Naive thymus-derived CD4-positive, alpha-beta T cell (primary cell): ENCODE measurements at regions not wholly inside any gene's neighbourhood (a gene's known extent, or its start where the extent isn't known, plus 50 kb on each side); places are given as distances from the start of the nearest gene placed in this dataset.

Experiments
- ATAC-seq: fragments of 150-1000 bp; cut with Tn5 transposase; 2 replicates; pipeline ENCODE4 v1.10.0; 2021; ENCODE audit warnings: mild to moderate bottlenecking, moderate library complexity
- CTCF ChIA-PET: fragments of 350-600 bp; sonication (Branson Sonifier 250); formaldehyde crosslinking; loops from one replicate; lab custom pipeline; 2021; ENCODE audit warnings: antibody characterized with exemption; lab: Charles Lee
- POLR2A ChIA-PET: fragments of 350-600 bp; sonication (Branson Sonifier 250); formaldehyde crosslinking; loops from one replicate; lab custom pipeline; 2021; ENCODE audit warnings: antibody characterized with exemption, inconsistent platforms; lab: Charles Lee
- DNase-seq, 9 donors: peaks; one replicate each; pipeline versions ENCODE4 v3.0.0 to v3.0.0-alpha.2; 2020 to 2022; ENCODE audit warnings: mixed read lengths in 1 of 9
- H3K27ac ChIP-seq: one replicate; pipeline ENCODE4 v1.7.0; 2013; ENCODE audit warnings: mild to moderate bottlenecking, low read depth, low read length, moderate library complexity
- H3K27me3 ChIP-seq, 2 donors: one replicate each; pipeline ENCODE4 v1.7.0; 2013; ENCODE audit warnings: low read length in 2 of 2, mild to moderate bottlenecking in 2 of 2, moderate library complexity in 2 of 2; ENCODE audit not compliant: control insufficient read depth in 2 of 2, insufficient read depth in 2 of 2
- H3K36me3 ChIP-seq, 3 experiments: 1 replicate in 2 of 3; 2 replicates in 1 of 3; pipeline ENCODE4 v1.7.0; 2013; ENCODE audit warnings: low read length in 3 of 3, mild to moderate bottlenecking in 3 of 3, moderate library complexity in 1 of 3; ENCODE audit not compliant: insufficient read depth in 3 of 3, control insufficient read depth in 2 of 3
- H3K4me1 ChIP-seq, 2 donors: one replicate each; pipeline ENCODE4 v1.7.0; 2013; ENCODE audit warnings: low read length in 2 of 2, mild to moderate bottlenecking in 2 of 2, moderate library complexity in 1 of 2; ENCODE audit not compliant: control insufficient read depth in 2 of 2, insufficient read depth in 2 of 2
- H3K4me3 ChIP-seq: 2 replicates; pipeline ENCODE4 v1.7.0; 2013; ENCODE audit warnings: mild to moderate bottlenecking, low read length
- H3K9me3 ChIP-seq, 3 experiments: 1 replicate in 2 of 3; 2 replicates in 1 of 3; pipeline ENCODE4 v1.7.0; 2013; ENCODE audit warnings: low read length in 3 of 3; ENCODE audit not compliant: control insufficient read depth in 2 of 3
- H3K27ac Mint-ChIP-seq, 9 donors: one replicate each; pipeline ENCODE4 v1.8.0; 2020 to 2022; ENCODE audit warnings: mixed read lengths in 9 of 9, mild to moderate bottlenecking in 8 of 9, moderate library complexity in 5 of 9, inconsistent platforms in 2 of 9
- H3K27me3 Mint-ChIP-seq, 5 donors: one replicate each; pipeline ENCODE4 v1.8.0; 2021 to 2022; ENCODE audit warnings: mixed read lengths in 5 of 5, mild to moderate bottlenecking in 1 of 5
- H3K36me3 Mint-ChIP-seq, 5 donors: one replicate each; pipeline ENCODE4 v1.8.0; 2020 to 2022; ENCODE audit warnings: mixed read lengths in 5 of 5, mild to moderate bottlenecking in 3 of 5, inconsistent platforms in 1 of 5
- H3K4me1 Mint-ChIP-seq, 7 donors: one replicate each; pipeline ENCODE4 v1.8.0; 2020 to 2022; ENCODE audit warnings: mixed read lengths in 7 of 7, mild to moderate bottlenecking in 3 of 7, inconsistent platforms in 1 of 7
- H3K4me3 Mint-ChIP-seq, 10 donors: one replicate each; pipeline ENCODE4 v1.8.0; 2020 to 2022; ENCODE audit warnings: mild to moderate bottlenecking in 10 of 10, mixed read lengths in 10 of 10, moderate library complexity in 6 of 10, inconsistent platforms in 2 of 10
- H3K9me3 Mint-ChIP-seq, 11 donors: one replicate each; pipeline ENCODE4 v1.8.0; 2020 to 2022; ENCODE audit warnings: mixed read lengths in 11 of 11, mild to moderate bottlenecking in 4 of 11, inconsistent platforms in 1 of 11, moderate library complexity in 1 of 11
- intact Hi-C, 2 donors: fragments of 100-400 bp; cut with micrococcal nuclease; formaldehyde crosslinking; loops; one replicate each; pipeline ENCODE4 v1.15.1; 2023

DNA sequence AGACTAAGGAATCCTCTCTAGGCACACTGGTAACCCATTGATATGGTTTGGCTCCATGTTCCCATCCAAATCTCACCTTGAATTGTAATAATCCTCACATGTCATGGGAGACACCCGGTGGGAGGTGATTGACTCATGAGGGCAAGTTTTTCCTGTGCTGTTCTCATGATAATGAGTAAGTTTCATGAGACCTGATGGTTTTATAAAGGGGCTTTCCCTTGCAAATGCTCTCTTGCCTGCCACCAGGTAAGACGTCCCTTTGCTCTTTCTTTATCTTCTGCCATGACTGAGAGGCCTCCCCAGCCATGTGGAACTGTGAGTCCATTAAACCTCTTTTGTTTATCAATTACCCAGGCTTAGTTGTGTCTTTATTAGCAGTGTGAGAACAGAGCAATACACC, 81.4 kb upstream of the GPC6 start:
- Mint-ChIP-seq H3K4me1 (no peaks in the 10 kb centered on the region), H3K4me3 (no peak overlapping the region), H3K27ac (no peak overlapping the region), H3K36me3 (no peaks in the 10 kb centered on the region), H3K9me3 (peaks cover 0 to 7% (median 2%) of the 10 kb centered on the region in 11 donors), H3K27me3 (no peaks in the 10 kb centered on the region)
- POLR2A ChIA-PET: no interaction called here
- intact Hi-C loops: no loop called here
- CTCF ChIA-PET: no interaction called here
- DNase-seq (no peak), ATAC-seq (no peak)
- H3K9me3 ChIP-seq: no peaks in the 10 kb centered on the region
- H3K27me3 ChIP-seq: no peaks in the 10 kb centered on the region
- H3K4me1 ChIP-seq: no peaks in the 10 kb centered on the region
- no peak overlapping the region for H3K27ac ChIP-seq
- H3K4me3 ChIP-seq: no peak overlapping the region
- H3K36me3 ChIP-seq: no peaks in the 10 kb centered on the region

DNA sequence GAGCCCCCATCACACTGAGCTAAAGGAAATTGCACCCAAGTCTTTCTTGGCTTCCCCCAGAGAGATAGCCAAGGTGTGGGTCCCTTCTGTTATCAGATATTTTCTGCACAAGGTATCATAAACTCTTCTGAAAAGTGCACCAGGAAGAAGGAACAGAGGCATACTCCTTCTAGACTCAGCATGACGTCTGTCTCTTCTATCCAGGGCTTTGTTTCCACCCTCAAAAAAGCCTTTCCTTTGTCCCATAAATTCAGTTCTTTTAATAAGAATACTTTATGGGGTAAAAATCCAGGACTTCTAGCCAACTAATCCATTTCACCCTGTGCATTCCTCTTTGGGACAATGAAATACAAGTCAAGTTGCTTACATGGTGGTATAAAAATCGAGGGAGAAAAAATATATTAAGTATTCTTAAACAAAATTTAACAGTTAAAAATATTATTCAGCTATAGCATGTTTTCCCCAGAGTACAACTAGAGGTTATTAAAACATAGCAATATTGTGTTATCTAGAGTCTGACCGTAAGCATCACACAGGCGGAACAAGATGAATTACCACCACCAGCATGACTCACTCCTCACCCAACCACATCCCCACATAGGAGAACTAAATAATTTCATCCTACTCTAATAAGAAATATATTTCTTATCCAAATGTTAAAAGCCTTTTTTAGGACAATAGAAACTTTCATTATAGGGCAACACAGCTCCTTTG, 79.9 kb upstream of the GPC6 start:
- no peak overlapping the region for H3K27ac ChIP-seq
- Mint-ChIP-seq H3K36me3 (no peaks in the 10 kb centered on the region), H3K4me1 (no peaks in the 10 kb centered on the region), H3K4me3 (no peak overlapping the region), H3K27ac (no peak overlapping the region), H3K27me3 (no peaks in the 10 kb centered on the region), H3K9me3 (peaks cover 0 to 7% (median 2%) of the 10 kb centered on the region in 11 donors)
- H3K9me3 ChIP-seq: no peaks in the 10 kb centered on the region
- no peaks in the 10 kb centered on the region for H3K27me3 ChIP-seq
- CTCF ChIA-PET: no interaction called here
- no peak for DNase-seq
- no peaks in the 10 kb centered on the region for H3K36me3 ChIP-seq
- no peaks in the 10 kb centered on the region for H3K4me1 ChIP-seq
- no peak for ATAC-seq
- POLR2A ChIA-PET: no interaction called here
- intact Hi-C loops: no loop called here
- H3K4me3 ChIP-seq: no peak overlapping the region

DNA sequence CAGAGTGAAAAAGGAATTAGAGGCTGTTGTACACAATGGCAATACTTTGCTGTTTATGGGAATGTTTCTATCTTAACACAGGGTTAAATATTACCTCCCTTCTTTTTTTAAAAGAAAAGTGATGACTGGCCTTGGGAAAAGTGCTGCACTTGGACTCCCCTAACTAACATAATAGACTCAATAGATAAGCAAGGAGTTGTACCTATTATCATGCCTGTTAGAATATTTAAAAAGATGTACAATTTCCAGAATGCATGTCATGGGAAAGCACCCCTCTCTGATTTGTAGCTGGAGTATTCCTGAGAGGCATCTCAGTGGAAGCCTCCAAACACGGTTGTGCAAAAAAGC, 79.3 kb upstream of the GPC6 start:
- no peaks in the 10 kb centered on the region for H3K27me3 ChIP-seq
- ChIA-PET CTCF (no interaction called here), POLR2A (no interaction called here)
- H3K4me1 ChIP-seq: no peaks in the 10 kb centered on the region
- no peaks in the 10 kb centered on the region for H3K9me3 ChIP-seq
- H3K27me3 Mint-ChIP-seq: no peaks in the 10 kb centered on the region
- H3K9me3 Mint-ChIP-seq: peaks cover 0 to 7% (median 2%) of the 10 kb centered on the region in 11 donors
- no peak for ATAC-seq
- no peak overlapping the region for H3K4me3 Mint-ChIP-seq
- no peaks in the 10 kb centered on the region for H3K36me3 Mint-ChIP-seq
- no peak overlapping the region for H3K27ac Mint-ChIP-seq
- H3K36me3 ChIP-seq: no peaks in the 10 kb centered on the region
- no peak overlapping the region for H3K27ac ChIP-seq
- no peak overlapping the region for H3K4me3 ChIP-seq
- intact Hi-C loops: no loop called here
- DNase-seq: no peak
- no peaks in the 10 kb centered on the region for H3K4me1 Mint-ChIP-seq

DNA sequence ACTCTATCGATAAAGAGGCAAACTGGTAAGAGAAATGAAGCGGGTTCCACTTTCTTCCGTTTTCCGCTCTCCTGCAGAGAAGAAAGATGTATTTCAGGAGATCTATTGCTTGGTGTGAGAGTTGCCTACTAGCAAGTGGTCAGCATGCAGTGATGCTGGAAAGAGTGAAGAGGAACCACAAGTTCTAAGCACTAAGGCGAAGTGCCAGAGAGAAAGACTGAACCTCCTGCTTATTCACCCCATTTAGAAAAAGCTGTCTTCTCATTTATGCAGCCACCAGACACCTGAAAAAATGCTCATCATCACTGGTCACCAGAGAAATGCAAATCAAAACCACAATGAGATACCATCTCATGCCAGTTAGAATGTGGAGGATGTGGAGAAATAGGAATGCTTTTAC, 78.7 kb upstream of the GPC6 start:
- ATAC-seq (no peak), DNase-seq (no peak)
- no peaks in the 10 kb centered on the region for H3K27me3 Mint-ChIP-seq
- H3K36me3 ChIP-seq: no peaks in the 10 kb centered on the region
- no peaks in the 10 kb centered on the region for H3K4me1 Mint-ChIP-seq
- intact Hi-C loops: no loop called here
- CTCF ChIA-PET: no interaction called here
- no peaks in the 10 kb centered on the region for H3K27me3 ChIP-seq
- no peaks in the 10 kb centered on the region for H3K9me3 ChIP-seq
- no peak overlapping the region for H3K4me3 ChIP-seq
- no peaks in the 10 kb centered on the region for H3K36me3 Mint-ChIP-seq
- POLR2A ChIA-PET: no interaction called here
- H3K27ac Mint-ChIP-seq: no peak overlapping the region
- H3K27ac ChIP-seq: no peak overlapping the region
- no peaks in the 10 kb centered on the region for H3K4me1 ChIP-seq
- peaks cover 0 to 12% (median 3%) of the 10 kb centered on the region in 11 donors for H3K9me3 Mint-ChIP-seq
- H3K4me3 Mint-ChIP-seq: no peak overlapping the region

DNA sequence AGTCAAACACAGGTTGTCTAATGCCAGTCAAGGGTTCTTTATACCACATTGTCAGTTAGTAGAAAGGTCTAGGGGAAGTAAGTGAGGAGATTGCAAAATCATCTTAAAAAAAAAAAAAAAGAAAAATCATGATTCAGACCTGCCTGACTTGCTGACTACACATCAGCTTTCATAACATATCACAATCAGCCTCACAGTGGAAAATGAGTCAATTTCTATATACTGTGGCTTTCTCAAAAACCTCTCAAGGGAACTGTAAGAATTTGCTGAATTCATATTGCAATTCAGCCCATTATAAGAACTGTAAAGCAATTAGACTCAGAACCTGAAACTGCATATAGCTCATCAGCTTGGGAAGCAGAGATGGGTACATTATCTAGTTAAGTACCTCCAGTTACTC, 75.3 kb upstream of the GPC6 start:
- CTCF ChIA-PET: no interaction called here

DNA sequence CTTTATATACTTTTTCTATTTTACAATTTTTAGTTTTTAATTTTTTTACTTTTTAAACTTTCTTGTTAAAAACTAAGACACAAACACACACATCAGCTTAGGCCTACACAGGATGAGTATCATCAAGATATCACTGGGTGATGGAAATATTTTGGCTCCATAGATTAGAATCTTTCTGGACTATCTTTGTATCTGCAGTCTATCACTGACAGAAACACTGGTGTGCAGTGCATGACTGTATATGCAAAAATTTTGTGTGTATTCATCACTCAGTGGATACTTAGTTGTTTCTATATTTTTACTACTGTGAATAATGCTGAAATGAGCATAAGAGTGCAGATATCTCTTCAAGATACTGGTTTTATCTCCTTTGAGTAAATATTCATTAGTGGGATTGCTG, 68.0 kb upstream of the GPC6 start:
- Mint-ChIP-seq H3K4me3 (no peak overlapping the region), H3K27ac (no peak overlapping the region), H3K36me3 (no peaks in the 10 kb centered on the region), H3K27me3 (no peaks in the 10 kb centered on the region), H3K4me1 (no peaks in the 10 kb centered on the region), H3K9me3 (peaks cover 0 to 15% (median 3%) of the 10 kb centered on the region in 11 donors)
- ChIA-PET CTCF (no interaction called here), POLR2A (no interaction called here)
- intact Hi-C loops: no loop called here
- Histone ChIP-seq H3K27ac (no peak overlapping the region), H3K4me3 (no peak overlapping the region), H3K27me3 (no peaks in the 10 kb centered on the region), H3K9me3 (no peaks in the 10 kb centered on the region), H3K36me3 (no peaks in the 10 kb centered on the region), H3K4me1 (no peaks in the 10 kb centered on the region)
- ATAC-seq: no peak
- DNase-seq: no peak

More for the DNA sequence above, 75.3 kb upstream of the GPC6 start:
- no peaks in the 10 kb centered on the region for H3K36me3 Mint-ChIP-seq
- POLR2A ChIA-PET: interaction anchor here (0.7 to 0.8 kb wide), 2 partner anchors 11 to 24 kb away, joined by 3 to 4 read pairs; no protein-coding TSS in a partner anchor
- intact Hi-C loops: no loop called here
- Histone ChIP-seq H3K27me3 (no peaks in the 10 kb centered on the region), H3K4me3 (no peak overlapping the region), H3K4me1 (no peaks in the 10 kb centered on the region), H3K27ac (no peak overlapping the region), H3K36me3 (no peaks in the 10 kb centered on the region), H3K9me3 (no peaks in the 10 kb centered on the region)
- H3K27me3 Mint-ChIP-seq: no peaks in the 10 kb centered on the region
- H3K4me3 Mint-ChIP-seq: no peak overlapping the region
- peaks cover 0 to 12% (median 1%) of the 10 kb centered on the region in 11 donors for H3K9me3 Mint-ChIP-seq
- ATAC-seq (no peak), DNase-seq (no peak)
- no peaks in the 10 kb centered on the region for H3K4me1 Mint-ChIP-seq
- H3K27ac Mint-ChIP-seq: no peak overlapping the region

DNA sequence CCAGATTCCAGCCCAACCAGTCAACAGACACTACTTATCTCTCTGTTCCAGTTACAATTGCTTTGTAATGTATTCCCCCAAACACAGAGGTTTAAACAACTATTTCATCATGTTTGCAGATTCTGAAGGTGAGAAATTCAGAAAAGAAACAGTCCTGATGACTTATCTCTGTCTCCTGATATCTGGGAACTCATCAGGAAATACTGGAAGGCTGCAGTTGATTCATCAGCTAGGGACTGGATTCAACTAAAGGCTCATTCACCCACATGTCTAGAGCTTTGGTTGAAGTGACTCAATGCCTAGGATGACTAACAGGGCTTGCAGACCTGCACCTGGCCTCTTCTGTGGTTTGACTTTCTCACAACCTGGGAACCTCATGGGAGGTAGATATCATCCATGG, 56.6 kb upstream of the GPC6 start:
- Mint-ChIP-seq H3K9me3 (peaks cover 0 to 10% (median 4%) of the 10 kb centered on the region in 11 donors), H3K27me3 (no peaks in the 10 kb centered on the region), H3K27ac (no peak overlapping the region), H3K36me3 (no peaks in the 10 kb centered on the region), H3K4me1 (no peaks in the 10 kb centered on the region), H3K4me3 (no peak overlapping the region)
- CTCF ChIA-PET: no interaction called here
- ATAC-seq: no peak
- Histone ChIP-seq H3K27ac (no peak overlapping the region), H3K27me3 (no peaks in the 10 kb centered on the region), H3K36me3 (no peaks in the 10 kb centered on the region), H3K4me3 (no peak overlapping the region), H3K9me3 (no peaks in the 10 kb centered on the region), H3K4me1 (no peaks in the 10 kb centered on the region)
- no peak for DNase-seq
- POLR2A ChIA-PET: interaction anchor here (0.6 kb wide), 1 partner anchor 59 kb away, joined by 5 read pairs; no protein-coding TSS in a partner anchor
- intact Hi-C loops: no loop called here
